Lung (tissue), 11 donors: ENCODE measurements at regions not wholly inside any gene's neighbourhood (a gene's known extent, or its start where the extent isn't known, plus 50 kb on each side); places are given as distances from the start of the nearest gene placed in this dataset.

Experiments used
- ATAC-seq: fragments of 200-7000 bp; cut with Tn5 transposase; one replicate; pipeline ENCODE4 v1.9.1; 2020; ENCODE audit warnings: moderate number of reproducible peaks; ENCODE audit not compliant: insufficient read depth, low FRiP score
- DNase-seq, 3 donors: peaks; one replicate each; pipeline ENCODE4 v3.0.0-alpha.2; 2013 to 2017
- H3K27ac ChIP-seq, 2 donors: one replicate each; pipeline ENCODE4 v1.5.1; 2013; ENCODE audit warnings: mild to moderate bottlenecking in 2 of 2, moderate library complexity in 2 of 2, control low read depth in 1 of 2, inconsistent platforms in 1 of 2, low read depth in 1 of 2, low read length in 1 of 2
- H3K27me3 ChIP-seq, 3 donors: one replicate each; pipeline ENCODE4 v1.5.1; 2013; ENCODE audit warnings: low read length in 2 of 3; ENCODE audit not compliant: control insufficient read depth in 3 of 3, insufficient read depth in 3 of 3
- H3K36me3 ChIP-seq, 4 donors: one replicate each; pipeline ENCODE4 v1.5.1; 2013; ENCODE audit warnings: low read length in 4 of 4, mild to moderate bottlenecking in 1 of 4, moderate library complexity in 1 of 4; ENCODE audit not compliant: control insufficient read depth in 4 of 4, insufficient read depth in 4 of 4
- H3K4me1 ChIP-seq, 5 donors: one replicate each; pipeline ENCODE4 v1.5.1; 2013; ENCODE audit warnings: low read length in 5 of 5, mild to moderate bottlenecking in 2 of 5, moderate library complexity in 1 of 5; ENCODE audit not compliant: control insufficient read depth in 5 of 5, insufficient read depth in 5 of 5
- H3K4me3 ChIP-seq: one replicate; pipeline ENCODE4 v1.5.1; 2013; ENCODE audit warnings: mild to moderate bottlenecking, control low read depth, moderate library complexity
- H3K9ac ChIP-seq, 2 donors: one replicate each; pipeline ENCODE4 v1.5.1; 2013; ENCODE audit warnings: low read length in 2 of 2, control low read depth in 1 of 2; ENCODE audit not compliant: insufficient read depth in 1 of 2
- H3K9me3 ChIP-seq, 4 donors: one replicate each; pipeline ENCODE4 v1.5.1; 2013; ENCODE audit warnings: low read length in 3 of 4, mild to moderate bottlenecking in 1 of 4, moderate library complexity in 1 of 4; ENCODE audit not compliant: control insufficient read depth in 4 of 4, insufficient read depth in 3 of 4
- WGBS, 2 donors: extraction: QIAGEN DNeasy Blood & Tissue Kit; methylation state at CpG; one replicate each; pipeline ENCODE4 v1.1.7; 2013; 5-methylcytosine and 5-hydroxymethylcytosine counted together
- TF ChIP-seq, protein P1 (sequence below): IDR thresholded peaks from 2 replicates; pipeline ENCODE4 v1.5.1; 2012; ENCODE audit warnings: mild to moderate bottlenecking; ENCODE audit errors: control extremely low read depth, extremely low read depth
- donor health status: control.
- donor health status: control.
- donor health status: Bipolar disorder and iron deficiency.
- donor health status: healthy.
- donor health status: DM: yes; HTN: yes; CAD: no.

- ATAC-seq (no peak), DNase-seq (peak in 1 of 3 donors; percentile 9)
- Histone ChIP-seq H3K9me3 (no peaks in the 10 kb centered on the region), H3K4me3 (no peak overlapping the region), H3K4me1 (no peaks in the 10 kb centered on the region), H3K36me3 (no peaks in the 10 kb centered on the region), H3K27me3 (peaks cover 9 to 39% (median 23%) of the 10 kb centered on the region in 3 donors), H3K27ac (no peak overlapping the region), H3K9ac (no peak overlapping the region)
- TF ChIP-seq, protein P1, sequence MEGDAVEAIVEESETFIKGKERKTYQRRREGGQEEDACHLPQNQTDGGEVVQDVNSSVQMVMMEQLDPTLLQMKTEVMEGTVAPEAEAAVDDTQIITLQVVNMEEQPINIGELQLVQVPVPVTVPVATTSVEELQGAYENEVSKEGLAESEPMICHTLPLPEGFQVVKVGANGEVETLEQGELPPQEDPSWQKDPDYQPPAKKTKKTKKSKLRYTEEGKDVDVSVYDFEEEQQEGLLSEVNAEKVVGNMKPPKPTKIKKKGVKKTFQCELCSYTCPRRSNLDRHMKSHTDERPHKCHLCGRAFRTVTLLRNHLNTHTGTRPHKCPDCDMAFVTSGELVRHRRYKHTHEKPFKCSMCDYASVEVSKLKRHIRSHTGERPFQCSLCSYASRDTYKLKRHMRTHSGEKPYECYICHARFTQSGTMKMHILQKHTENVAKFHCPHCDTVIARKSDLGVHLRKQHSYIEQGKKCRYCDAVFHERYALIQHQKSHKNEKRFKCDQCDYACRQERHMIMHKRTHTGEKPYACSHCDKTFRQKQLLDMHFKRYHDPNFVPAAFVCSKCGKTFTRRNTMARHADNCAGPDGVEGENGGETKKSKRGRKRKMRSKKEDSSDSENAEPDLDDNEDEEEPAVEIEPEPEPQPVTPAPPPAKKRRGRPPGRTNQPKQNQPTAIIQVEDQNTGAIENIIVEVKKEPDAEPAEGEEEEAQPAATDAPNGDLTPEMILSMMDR = no peak
- WGBS, 2 donors = 40 to 55% methylated on average over 18 of the region's 18 CpGs
These were observed 77.8 kb upstream of the PHACTR3 start for GRCh38 chr20:59526242-59527225.

- H3K4me1 ChIP-seq = no peaks in the 10 kb centered on the region
- WGBS, 2 donors = 74% methylated on average over 2 of the region's 2 CpGs
- H3K27ac ChIP-seq = no peak overlapping the region
- TF ChIP-seq, protein P1 = no peak
- H3K4me3 ChIP-seq = no peak overlapping the region
- DNase-seq = no peak
- peaks cover 9 to 16% (median 13%) of the 10 kb centered on the region in 3 donors for H3K27me3 ChIP-seq
- H3K9ac ChIP-seq = no peak overlapping the region
- no peak for ATAC-seq
- no peaks in the 10 kb centered on the region for H3K36me3 ChIP-seq
- no peaks in the 10 kb centered on the region for H3K9me3 ChIP-seq
These were observed 73.6 kb upstream of the PHACTR3 start for GRCh38 chr20:59530782-59531181.

DNA sequence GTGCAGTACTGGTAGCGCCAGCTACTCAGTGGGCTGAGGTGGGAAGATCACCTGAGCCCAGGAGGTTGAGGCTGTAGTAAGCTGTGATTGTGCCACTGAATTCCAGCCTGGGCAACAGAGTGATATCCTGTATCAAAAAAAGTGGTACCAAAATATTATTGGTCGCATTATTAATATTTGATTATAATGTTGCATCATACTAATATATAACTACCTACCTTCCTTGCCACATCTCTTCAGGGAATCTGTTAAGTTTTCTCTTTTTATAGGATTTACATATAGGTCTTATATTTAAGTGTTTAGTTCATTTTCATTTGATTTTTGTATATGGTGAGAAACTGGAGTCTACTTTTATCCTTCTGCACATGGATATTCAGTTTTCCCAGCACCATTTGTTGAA, 66.3 kb upstream of the PHACTR3 start:
- H3K4me3 ChIP-seq = no peak overlapping the region
- no peaks in the 10 kb centered on the region for H3K4me1 ChIP-seq
- H3K27ac ChIP-seq = no peak overlapping the region
- H3K9me3 ChIP-seq = no peaks in the 10 kb centered on the region
- no peaks in the 10 kb centered on the region for H3K36me3 ChIP-seq
- TF ChIP-seq, protein P1 = no peak
- H3K9ac ChIP-seq = no peak overlapping the region
- H3K27me3 ChIP-seq = no peaks in the 10 kb centered on the region
- DNase-seq (no peak), ATAC-seq (no peak)
- WGBS, 2 donors = 85 to 98% methylated on average over 2 of the region's 2 CpGs
